GM12874 (cell line): ENCODE measurements at regions not wholly inside any gene's neighbourhood (a gene's known extent, or its start where the extent isn't known, plus 50 kb on each side); places are given as distances from the start of the nearest gene placed in this dataset.

Source experiments
- TF ChIP-seq, protein P1 (sequence below): IDR thresholded peaks from 2 replicates; pipeline ENCODE4 v1.5.1; 2011; ENCODE audit warnings: low read depth, mild to moderate bottlenecking, control low read depth, low read length, moderate library complexity; ENCODE audit not compliant: insufficient read depth

DNA sequence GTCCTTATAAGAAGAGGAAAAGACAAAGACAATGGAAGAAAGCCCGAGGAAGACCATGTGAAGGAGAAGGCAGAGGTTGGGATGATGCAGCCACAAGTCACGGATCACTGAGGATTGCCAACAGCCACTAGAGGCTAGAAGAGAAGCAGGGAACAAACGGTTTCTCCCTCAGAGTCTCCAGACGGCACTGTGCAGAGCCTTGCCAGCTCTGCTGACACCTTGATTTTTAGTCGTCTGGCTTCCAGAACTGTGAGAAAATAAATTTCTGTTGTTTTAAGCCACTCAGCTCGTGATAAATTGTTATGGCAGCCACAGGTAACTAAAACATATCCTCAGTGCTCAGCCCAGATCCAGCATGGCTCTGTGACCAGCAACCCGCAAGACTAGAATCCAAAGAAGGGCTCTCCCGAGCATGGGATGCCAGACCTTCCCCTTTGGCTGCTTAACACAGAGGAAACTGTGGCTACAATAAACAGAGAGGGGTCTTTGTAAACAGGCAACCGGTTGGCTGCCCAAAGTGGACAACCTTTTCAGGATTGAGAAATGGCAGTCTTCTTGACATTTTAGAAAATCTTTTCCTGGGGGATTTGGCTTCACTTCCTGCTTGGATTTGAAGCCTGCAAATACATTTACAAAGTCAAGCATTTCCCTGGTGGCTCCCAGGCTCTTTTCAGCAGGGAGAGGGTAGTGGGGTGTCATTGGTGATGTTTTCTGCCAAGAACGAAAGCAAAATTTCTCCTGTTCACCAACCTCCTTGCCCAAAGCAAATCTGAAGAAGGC is 88.7 kb upstream of the ADPGK start:
- TF ChIP-seq, protein P1, sequence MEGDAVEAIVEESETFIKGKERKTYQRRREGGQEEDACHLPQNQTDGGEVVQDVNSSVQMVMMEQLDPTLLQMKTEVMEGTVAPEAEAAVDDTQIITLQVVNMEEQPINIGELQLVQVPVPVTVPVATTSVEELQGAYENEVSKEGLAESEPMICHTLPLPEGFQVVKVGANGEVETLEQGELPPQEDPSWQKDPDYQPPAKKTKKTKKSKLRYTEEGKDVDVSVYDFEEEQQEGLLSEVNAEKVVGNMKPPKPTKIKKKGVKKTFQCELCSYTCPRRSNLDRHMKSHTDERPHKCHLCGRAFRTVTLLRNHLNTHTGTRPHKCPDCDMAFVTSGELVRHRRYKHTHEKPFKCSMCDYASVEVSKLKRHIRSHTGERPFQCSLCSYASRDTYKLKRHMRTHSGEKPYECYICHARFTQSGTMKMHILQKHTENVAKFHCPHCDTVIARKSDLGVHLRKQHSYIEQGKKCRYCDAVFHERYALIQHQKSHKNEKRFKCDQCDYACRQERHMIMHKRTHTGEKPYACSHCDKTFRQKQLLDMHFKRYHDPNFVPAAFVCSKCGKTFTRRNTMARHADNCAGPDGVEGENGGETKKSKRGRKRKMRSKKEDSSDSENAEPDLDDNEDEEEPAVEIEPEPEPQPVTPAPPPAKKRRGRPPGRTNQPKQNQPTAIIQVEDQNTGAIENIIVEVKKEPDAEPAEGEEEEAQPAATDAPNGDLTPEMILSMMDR, result no peak

DNA sequence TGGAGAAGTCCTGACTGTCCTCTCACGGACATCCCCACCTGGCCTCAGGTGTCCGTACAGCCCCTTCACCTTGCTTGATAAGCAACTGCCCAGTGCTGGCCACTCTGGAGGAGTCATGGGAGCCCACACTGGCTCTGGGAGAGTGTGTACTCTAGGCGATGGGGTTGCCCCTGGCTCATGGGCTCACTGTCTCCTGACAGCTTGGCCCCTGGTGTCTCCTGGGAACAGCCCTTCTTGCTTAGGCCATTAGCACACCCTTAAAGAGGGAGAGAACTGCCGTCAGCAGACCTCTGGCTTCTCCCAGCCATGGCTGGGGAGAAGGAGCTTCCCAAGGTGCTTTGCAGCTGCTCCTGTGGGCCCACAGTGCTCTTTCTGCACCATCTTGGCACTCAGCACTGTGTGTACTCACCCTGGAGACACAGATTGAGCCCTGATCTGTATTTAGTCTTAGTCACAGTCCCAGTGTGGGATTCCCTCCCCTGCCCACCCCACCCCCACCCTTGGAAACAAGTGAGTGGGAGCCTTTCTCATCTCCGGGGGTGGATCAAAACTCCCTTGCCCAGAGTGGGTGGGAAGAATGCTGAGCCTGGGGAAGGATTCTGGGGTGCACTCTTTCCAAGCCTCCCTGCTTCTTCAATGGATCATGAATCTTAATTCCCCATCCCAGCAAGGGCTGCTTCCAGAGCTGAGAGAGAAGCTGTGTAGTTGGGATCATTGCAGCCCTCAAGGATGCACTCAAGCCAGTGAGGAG is 83.5 kb upstream of the ADPGK start:
- TF ChIP-seq, protein P1, result no peak

DNA sequence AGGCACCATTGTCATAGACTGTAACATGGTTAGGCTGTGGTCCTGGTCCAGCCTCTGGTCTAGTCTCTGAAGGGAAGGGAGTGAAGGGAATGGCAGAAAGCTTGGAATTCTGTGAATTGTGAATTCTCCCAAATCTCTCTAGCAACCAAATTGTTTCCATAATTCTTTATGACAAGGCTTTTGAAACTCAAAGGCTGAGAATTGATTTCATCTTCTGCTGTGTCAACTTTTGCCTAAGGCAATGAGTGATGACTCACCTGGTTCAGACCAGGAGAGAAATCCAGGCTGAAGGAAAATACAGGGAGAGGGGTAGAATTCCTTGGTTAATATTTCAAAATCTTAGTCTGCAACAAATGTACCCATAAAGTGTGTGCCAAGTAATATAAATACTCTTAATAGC is 82.6 kb upstream of the ADPGK start:
- TF ChIP-seq, protein P1, result no peak

DNA sequence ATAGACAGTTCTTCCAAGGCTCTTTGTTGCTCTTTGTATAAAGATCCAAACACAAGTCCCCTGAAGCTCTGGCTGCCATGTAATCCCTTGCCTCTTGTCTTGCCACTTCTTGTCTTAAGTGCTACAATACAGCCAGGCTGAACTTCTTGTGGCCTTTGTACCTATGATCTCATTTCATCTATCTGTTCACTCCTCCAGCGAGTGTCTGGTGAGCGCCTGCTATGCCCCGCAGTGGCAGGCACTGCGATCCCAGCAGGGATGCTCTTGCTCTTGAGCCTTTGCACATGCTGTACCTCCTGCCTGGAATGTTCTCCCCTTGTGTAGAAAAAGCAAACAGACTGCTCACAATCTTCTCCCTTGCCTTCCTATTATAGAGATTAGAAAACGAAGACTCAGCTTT is 81.9 kb upstream of the ADPGK start:
- TF ChIP-seq, protein P1, result no peak

DNA sequence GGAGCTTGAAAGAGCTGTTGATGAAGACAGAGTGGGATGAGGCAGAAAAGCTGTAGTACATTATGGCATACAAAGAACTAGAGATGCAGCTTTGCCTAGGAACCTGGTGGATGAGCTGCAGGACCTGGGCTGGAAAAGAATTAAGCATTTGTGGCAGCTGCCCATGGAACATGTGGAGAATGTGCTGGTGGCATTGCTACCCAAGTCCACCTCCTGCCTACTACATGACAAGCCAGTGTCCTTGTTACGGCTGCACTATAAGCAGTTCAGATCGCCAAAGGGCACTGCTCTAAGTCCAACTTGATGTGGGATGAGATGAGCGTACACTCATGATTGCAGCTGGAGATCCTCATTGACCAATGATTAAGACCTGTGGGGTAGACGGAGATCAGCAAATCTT is 81.1 kb upstream of the ADPGK start:
- TF ChIP-seq, protein P1, result no peak

DNA sequence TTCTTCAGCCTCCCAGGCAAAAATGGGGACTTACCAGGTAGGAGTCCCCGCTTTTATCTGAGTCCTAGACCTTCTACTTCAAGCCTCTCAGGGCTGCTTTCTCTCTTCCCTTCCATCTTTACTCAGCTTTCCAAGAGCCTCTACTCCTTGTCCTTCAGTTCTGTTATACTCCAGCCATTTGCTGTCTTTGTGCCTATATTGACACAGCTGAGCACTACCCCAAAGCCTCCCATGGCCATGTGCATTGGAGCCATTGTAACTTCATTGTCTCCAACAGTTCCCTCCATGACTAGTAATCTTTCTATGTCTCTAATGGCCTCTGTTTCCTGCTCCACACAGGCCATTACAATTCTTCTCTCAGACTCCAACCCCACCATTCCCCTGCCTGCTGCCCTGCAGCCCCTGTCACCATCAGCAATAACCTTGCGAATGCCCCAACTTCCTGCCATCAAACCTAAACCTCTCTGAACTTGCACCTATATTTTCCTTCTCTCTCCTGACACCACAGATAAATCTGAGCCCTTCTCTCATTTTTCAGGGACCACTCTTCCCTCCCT is 77.9 kb upstream of the ADPGK start:
- TF ChIP-seq, protein P1, result no peak

DNA sequence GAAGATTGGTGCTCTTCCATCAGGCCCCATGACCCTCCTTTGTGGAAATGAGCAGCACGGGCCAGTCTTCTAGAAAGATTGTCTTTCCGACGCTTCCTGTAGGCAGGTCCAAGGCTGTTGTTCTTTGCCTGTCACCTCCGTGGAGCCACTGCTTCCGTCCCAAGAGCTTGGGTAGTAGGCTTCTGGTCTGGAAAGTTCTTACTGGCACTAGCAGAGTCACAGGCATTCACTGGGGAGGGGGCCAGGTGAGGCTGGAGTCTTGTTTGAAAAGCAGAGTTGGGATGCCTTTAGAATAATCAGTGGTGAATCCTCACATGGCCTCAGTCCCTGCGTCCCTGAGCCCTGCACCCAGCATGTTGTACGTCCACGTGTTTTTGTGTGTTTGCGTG is 76.2 kb upstream of the ADPGK start:
- TF ChIP-seq, protein P1, result no peak
